HG03442 (cell line): ENCODE measurements at regions not wholly inside any gene's neighbourhood (a gene's known extent, or its start where the extent isn't known, plus 50 kb on each side); places are given as distances from the start of the nearest gene placed in this dataset.
"Not testable (repeated sequence)": the region's sequence is repeated elsewhere in the genome, so short reads cannot be mapped to it uniquely, and the experiment has no call there.

Source experiments
- ATAC-seq: cut with Tn5 transposase; IDR thresholded peaks from one replicate; pipeline ENCODE4 v1.9.1; 2021; ENCODE audit warnings: mild to moderate bottlenecking, moderate library complexity; ENCODE audit not compliant: unreplicated experiment

DNA sequence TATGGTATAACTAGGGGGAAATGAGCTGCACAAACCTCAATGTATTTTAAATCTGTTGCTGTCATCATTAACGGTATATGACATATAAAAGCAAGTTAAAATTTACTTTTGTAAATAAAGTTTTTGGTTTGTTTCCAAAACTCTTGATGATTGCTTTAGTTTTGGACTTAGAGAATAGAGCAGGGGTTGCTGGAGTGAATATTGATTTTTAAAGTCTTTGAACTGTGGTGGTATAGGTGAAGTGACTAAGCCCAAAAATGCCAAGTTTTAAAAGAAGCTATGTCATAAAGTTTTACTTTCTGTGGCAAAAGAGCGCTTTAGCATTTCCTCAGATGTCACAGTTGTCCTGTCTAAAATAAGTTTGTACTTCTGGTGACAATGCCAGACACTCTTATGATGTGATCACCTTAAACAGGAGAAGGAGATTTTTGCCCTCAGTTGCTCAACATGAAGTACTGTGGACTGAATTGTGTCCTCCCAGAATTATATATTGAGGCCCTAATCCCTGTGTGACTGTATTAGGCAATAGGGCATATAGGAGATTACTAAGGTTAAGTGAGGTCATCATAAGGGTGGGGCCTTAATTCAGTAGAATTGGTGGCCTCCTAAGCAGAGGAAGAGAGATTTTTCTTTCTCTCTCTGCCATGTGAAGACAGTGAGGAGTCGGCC, 175.2 kb upstream of the PLGLB1 start:
- ATAC-seq = not testable (repeated sequence)

DNA sequence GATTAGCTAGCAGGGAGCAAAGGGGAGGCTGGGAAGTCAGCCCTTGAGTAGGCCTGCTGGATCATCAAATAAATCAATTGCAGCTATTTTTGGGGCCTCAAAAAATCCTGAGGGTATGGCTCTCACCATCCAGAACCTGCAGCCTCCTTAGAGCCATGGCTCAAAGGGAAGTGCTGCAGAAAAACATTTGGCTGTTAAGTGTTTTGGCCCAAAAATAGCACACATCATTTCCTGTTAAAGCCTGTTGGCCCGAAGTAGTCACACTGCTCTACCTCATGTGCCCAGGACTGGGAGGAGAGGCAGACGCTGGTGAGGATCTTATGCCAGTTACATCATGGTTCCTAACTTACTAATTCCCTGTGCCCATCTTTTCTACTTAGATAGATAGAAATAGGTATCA, 176.8 kb upstream of the PLGLB1 start:
- not testable (repeated sequence) for ATAC-seq

DNA sequence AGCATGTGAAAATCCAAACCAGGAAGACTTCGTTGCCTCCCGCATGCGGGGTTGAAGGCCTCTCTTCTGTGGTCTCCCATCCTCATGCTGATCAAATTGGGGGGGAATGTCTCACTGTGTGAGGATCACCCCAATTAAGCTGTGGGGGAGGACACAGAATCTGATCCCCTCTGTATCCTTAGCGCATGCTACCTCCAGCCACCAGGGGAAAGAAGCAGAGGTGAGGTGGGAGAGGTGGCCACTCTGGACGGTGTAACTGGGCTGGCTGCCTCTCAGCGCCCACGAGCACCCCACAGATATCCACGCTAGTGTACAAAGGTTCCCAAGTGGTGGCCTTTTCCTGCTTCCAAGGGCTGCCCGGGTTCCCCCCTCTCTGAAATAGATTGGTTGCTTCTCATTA, 177.6 kb upstream of the PLGLB1 start:
- ATAC-seq = not testable (repeated sequence)

DNA sequence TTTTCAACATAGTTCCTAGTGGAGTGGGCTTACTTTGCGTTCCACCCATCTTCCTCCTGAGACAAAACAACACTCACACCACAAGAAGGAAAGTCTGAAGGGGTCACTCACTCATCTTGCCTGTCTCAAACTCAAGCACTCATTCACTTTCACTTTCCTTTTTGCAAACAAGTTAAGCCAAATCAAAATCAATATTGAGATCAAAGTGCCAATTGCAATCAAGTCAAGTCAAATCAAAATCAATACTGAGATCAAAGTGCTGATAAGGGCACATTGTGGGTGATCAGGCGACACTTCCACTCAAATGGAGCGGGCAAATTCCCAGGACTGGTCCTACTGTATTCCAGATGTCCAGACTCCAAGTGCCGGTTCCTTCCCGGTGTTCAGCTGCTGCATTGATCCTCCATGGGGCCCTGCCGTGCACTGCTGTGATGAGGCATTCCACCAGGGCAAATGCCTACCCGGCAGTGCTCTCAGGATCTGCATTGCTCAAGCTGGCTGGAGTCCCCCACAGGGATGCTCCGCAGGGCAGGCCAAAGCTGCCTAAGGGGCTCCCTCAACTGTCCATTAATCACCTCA, 183.0 kb upstream of the PLGLB1 start:
- not testable (repeated sequence) for ATAC-seq

DNA sequence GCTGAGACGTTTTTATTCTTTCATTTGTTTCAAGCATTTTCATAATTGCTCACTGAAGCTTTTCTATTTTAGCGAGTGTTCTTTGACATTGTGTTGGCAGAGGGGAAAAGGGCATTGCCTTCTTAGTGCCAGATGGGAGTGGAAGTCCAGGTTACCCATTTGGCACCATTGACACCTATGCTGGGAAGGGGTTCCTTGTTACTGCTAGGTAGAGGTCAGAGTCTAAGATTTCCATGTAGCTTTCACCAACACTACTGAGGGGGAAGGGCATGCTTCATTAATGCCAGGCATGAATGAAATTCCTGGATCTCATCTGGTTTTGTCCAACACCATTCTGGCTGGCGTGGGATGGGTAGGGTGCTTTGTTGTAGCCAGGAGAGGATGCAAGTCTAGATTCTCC, 191.3 kb upstream of the PLGLB1 start:
- not testable (repeated sequence) for ATAC-seq

DNA sequence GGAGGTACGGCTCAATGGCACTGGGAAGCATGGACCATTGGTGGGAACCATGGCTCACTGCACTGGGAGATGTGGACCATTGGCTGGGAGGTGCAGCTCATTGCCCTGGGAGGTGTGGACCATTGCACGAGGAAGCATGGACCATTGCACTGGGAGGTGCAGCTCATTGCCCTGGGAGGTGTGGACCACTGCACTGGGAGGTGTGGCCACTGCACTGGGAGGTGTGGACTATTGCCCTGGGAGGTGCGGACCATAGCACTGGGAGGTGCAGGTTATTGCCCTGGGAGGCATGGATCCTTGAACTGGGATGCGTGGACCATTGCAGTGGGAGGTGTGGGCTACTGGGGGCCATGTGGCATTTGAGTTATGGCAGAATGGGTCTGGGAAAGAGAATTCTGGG, 195.4 kb upstream of the PLGLB1 start:
- not testable (repeated sequence) for ATAC-seq

DNA sequence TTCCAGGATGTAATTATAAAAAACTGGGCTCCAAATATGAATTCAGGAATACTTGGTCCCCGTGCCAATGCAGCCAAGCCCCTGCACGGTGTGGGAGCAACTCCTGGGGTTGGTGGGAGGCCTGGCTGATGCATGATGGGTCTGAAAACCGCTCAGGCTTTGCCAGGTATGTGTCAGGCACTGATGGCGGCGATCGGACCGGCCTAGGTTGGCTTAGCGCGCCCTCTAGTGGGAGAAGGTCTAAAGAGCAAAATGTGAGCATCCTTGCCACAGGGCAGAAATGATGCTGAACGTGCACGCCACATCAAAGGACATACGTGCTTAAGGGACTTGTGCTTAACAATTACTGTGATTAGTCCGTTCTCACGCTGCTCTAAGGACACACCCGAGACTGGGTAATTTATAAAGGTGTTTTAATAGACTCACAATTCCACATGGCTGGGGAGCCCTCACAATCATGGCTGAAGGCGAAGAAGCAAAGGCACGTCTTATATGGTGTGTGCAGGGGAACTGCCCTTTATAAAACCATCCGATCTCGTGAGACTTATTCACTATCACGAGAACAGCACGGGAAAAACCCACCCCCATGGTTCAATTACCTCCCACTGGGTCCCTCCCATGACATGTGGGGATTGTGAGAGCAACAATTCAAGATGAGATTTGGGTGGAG, 196.2 kb upstream of the PLGLB1 start:
- ATAC-seq = not testable (repeated sequence)

DNA sequence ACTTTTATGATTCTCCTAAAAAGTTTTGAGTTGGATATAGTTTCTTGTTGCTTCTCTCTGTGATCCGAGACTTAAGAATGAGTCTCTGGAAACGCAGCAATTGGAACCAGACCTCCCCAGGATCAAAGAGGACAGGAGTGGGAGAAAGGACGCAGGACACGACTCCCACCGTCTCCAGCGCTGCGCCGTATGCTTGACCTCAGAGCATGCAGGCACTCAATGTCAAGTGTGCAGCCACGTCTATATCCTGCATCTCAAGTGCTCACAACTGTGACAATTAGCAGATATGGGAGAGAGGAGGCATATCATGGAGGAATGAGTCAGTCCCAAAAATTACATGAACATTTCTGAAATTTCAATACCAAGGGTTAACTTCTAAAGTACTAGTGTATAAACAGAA, 199.0 kb upstream of the PLGLB1 start:
- ATAC-seq = not testable (repeated sequence)

DNA sequence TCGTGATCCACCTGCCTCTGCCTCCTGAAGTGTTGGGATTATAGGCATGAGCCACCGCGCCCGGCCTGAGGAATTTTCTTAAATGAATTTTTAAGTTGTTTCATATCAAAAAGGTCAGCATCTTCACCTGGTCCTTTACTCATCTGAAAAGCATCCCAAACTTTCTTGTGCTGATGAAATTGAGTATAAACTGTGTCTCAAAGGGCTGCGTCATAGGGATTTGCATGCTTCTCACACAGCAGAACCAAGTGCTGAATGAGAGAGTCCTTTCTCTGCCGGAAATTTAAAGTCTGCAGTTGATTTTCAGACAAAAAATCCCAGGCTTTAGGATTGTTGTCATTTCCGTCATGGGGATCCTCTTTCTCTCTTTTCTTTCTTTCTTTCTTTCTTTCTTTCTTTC, 200.5 kb upstream of the PLGLB1 start:
- ATAC-seq = not testable (repeated sequence)

DNA sequence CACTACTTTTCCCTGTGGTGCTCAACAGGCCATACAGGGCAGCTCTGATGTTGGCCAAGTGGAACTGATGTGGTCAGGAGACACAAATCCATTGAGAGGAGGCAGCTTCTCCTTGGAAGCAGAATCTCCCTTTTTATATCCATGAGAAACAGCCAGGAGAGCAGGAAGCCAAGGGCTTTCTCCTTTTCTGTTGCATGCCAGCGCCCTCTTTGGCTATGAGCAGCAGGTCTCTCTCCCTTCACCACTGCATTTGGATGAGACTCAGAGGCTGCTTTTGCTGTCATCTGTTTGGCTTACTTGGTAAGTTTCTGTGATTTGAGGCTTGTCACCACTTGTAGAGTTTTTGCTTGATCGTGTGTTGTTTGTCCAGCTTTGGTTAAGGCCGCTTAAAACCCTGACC, 202.2 kb upstream of the PLGLB1 start:
- not testable (repeated sequence) for ATAC-seq

DNA sequence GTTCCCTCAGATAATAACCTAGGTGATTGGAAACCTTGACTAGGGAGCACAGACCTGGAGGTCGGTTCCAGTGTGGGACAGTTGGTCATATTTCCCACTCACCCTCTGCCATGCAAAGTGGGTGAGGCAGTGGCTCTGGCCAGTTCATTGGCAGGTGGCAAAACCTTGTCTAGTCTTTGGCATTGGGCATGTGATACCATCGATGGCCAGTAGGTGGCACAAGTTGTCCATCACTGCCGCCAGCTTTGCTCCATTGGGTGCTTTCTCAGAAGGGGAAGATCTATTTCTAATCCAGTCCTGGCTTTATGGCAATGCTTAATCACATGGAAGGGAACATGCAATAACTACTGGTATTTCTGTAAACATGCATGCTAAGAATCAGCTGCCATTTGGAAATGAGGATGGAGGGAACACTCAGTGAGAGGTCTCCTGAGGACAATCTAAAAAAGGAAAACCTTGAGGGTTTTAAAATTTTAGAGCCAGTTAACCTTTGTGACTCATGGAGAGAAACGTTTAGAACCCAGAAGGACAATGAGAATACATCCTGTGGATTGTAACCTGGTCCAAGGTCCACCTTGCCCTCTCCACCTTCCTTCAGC, 207.5 kb upstream of the PLGLB1 start:
- not testable (repeated sequence) for ATAC-seq

DNA sequence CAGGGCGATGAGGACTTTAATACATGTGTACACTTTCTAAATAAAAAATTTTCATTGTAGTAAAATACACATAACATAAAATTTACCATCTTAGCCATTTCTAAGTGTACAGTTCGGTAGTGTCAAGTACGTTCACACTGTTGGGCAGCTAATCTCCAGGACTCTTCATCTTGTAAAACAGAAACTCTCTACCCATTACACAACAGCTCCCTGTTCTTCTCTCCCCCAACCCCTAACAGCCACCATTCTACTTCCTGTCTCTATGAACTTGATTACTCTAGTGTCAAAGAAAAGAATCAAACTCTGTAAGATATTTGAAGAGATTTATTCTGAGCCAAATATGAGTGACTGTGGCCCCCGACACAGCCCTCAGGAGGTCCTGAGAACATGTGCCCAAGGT, 208.3 kb upstream of the PLGLB1 start:
- ATAC-seq = not testable (repeated sequence)

DNA sequence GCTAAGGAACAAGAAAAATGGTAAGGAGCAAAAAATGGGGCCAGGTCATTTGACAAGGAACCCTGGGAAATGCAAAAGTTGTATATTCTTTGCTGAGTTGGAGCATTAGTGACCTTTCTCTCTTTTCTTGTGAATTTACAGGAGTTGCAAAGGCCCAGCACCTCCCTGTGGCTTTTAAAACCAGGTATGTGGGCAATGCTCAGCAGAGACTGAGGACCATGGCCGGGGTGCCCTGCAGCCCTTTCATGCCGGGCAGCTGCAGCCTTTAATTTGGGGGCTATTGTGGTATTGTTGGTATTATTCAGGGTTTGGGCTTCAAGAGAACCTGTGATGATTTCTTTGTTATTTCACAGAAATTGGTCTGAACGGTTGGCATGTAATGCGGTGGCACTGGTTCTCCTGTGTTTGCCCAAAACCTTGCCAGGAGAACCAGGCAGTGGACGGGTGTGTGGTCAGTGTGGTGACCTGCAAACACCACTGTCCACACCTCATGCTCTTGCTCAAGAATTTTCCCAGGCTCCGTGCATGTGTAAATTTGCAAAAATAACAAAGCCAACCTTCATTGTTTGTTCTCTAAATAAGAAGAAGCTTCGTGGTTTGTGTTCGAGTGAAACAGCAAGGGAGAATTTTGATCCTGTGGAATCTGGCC, 213.8 kb upstream of the PLGLB1 start:
- ATAC-seq = not testable (repeated sequence)

DNA sequence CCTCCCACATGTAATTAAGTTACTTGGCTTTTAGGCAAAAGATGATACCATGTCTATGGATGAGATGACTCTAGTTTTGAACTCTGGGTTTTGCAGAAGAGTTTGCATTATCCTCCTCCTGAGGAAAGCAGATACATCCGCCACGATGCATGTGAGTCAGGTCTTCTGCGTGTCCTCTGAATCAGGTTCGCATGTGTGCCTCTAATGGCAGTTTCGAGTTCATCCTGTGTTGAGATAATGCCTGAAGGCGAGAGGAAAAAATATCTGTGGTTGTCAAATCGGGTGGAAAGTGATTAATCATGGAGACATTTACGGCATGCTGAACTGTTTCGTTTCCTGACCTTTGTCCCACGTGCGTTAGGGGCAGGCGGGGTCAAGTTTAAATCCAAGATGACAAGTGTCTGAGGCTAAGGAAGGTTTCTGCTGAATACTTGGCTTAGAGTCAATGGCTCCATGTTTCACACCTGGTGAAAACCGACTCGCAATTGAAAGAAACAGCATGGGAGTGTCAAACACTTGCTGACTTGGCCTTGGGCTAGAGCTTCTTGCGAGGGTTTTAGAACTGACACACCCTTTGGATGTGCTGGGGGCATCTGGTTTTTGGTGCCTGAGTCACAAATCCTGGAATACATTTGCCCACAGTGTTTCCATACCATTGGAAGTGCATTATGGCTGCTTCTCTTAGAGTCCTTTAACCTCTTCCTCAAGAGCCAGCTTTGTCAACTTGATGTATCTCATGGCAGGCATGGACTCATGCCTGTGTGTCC, 216.1 kb upstream of the PLGLB1 start:
- ATAC-seq = not testable (repeated sequence)

DNA sequence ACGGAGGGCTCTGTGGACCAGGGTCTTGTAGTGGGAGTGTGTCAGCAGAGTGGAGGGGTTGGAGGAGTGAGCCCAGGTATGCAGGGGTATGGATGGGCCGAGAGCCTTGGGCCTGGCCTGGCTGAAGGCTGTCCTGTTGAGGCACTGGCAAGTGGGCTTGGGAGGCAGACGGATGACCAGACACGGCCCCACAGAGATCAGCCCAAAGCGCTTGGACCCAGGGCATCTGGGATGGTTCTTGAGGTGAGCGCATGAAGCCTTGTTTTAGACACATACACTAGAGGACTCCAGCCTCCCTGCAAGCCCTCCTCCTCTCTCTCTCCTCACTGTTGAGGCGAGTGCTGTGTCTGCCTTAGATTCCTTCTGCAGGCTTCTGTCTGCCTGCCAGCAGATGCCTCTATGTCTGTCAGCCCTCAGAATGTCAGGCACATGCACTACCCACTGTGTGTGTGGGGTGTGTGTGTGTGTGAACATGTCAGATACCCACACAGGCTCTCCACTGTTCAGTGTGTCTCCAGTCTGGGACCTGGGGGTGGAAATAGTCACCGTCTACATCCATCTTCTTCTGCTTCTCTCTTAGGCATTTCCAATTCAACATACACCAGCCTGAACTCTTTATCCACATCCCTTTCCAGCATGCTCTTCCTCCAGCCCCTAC, 218.0 kb upstream of the PLGLB1 start:
- not testable (repeated sequence) for ATAC-seq

DNA sequence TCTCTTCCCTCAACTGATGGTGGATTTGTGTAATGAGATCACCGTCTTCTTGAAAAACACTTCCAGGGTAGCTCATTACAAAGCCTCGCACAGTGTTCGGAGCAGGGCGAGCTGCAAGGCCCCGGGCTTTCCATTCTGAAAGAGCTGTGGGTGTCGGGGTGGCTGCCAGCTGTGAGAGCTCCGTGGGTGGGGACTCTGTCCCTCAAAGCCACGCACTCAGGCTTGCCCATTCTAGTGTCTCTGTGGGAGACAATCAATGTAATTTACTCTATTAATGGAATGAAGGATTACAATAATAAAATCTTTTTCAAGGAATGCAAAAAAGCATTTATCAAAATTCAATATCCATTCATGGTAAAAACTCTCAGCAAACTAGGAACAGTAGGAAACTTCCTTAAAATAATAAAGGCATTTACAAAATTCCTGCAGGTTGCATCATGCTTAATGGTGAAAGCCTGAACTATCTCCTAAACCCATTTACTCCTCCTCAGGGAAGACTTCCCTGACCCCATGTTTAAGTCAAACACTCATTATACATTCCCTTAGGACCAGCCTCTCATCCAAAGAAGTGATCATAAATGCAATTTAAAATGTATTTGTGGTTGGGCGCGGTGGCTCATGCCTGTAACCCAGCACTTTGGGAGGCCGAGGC, 224.5 kb upstream of the PLGLB1 start:
- not testable (repeated sequence) for ATAC-seq

DNA sequence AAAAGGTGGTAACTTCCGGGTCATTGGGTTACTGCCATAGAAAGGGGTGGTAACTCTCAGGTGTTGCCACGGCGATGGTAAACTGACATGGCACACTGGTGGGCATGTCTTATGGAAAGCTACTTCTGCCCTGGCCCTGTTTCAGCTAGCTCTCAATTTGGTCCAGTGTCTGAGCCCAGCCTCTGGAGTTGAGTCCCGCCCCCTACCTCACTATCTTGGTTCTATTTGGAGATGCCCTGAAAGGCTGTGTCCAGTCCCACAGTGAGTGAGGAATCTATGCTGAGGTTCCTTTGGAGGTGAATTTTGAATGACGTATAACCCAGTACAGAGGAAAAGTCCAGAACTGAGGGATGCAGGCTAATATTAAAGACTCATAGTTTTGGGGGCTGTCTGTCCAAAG, 230.4 kb upstream of the PLGLB1 start:
- not testable (repeated sequence) for ATAC-seq

DNA sequence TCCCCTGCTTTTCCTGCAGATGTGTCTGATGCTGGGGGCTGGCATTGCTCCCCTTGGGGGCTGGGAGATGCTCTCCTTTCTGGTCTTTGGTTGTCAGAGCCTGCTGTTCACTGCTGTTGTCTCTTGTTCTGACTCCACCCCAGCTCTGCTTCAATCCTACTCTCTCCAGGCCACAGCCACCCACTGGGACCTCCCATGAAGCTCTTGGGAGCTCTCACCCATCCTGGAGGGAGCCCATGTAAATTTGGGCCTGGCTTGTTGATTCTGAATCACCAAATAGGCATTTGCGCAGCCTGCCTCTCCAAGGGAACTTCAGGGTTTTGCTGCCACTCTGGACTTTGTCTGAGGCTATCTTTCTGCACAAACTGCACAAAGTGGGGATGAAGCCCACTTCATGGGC, 232.9 kb upstream of the PLGLB1 start:
- ATAC-seq = not testable (repeated sequence)

DNA sequence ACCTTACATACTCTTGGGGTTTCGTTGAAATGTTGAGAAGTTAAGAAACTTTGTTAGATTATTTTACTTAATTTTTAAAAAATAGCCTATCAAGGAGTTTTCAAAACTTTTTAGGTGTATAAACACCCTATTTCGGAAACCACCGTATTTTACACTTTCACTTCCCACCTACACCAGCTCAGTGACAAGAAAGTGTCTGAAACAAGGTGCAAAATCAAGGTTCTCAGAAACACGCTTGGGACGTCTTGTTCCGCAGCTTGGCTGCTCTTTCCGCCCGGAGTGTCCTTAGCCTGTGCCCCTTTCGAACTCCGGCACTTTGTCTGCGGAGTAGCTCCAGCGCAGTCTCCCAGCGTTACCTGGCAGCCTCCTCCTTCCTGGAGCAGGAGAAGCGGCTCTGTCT, 233.8 kb upstream of the PLGLB1 start:
- ATAC-seq = not testable (repeated sequence)
